CD1c-positive myeloid dendritic cell (primary cell): ENCODE measurements at regions not wholly inside any gene's neighbourhood (a gene's known extent, or its start where the extent isn't known, plus 50 kb on each side); places are given as distances from the start of the nearest gene placed in this dataset.

Experiments
- DNase-seq: peaks from one replicate; pipeline ENCODE4 v3.0.0-alpha.2; 2016; ENCODE audit errors: extremely low spot score

DNA sequence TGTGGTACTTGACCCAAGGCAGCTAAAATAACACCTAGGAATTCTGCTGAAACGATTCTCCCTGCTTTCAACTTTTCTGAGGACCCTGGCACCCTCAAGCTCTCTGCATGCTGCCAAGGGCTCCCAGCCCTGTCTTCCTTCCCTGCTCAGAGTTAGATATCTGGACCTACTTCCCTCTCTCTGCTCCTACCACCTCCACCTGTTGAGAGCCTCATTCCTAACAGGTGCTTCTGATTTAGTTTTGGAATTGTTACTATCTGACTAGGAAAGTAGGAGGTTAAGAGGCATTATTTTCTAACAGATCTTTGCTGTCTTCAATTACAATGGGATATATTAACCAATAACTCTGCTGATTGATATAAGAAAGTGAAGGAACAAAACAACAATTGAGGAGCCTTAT, 253.8 kb downstream of the FZD1 start:
- no peak for DNase-seq

DNA sequence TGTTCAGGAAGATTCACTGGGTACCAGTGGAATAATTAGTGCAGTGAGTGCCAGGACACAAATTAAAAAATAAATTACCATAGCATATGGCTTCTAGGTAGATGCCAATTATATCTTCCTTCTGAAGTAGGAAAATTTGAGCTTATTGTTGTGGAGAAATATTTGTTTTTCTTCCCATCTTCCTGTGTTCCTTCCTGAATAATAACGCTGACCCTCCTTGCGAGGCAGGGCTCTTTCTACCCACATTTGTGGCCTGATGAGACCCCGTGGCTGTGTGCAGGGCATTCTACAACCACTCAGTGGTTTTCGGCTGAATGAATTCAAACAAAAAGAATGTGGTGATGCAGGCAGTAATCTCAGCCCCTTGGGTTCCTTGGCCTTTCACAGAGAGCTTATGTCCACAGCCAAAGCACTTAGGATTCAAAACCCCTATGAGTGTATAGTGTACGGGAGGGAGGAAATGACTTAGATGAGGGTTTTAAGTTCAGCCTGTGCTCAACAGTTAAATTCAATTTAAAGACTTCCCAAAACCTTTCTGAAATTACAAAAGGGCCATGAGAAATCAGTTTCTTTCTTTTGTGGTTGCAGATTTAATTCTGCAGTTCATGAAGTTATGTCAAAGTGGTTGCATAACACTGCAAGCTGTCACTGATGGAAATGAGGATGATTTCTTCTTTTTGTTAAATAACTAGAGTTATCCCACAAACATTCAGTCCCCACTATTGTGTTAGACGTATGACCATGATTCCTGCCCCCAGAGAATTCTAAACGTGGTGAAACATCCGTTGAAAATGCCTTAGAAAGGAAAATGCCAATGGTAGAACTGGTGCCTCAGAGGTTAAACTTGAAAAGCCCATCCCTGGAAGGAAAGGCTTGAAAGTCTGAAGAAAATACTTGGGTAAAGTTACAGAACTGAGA, 255.3 kb downstream of the FZD1 start:
- DNase-seq: no peak

- DNase-seq: no peak
Measured at GRCh38 chr7:91520645-91521044, 256.4 kb downstream of the FZD1 start.

DNA sequence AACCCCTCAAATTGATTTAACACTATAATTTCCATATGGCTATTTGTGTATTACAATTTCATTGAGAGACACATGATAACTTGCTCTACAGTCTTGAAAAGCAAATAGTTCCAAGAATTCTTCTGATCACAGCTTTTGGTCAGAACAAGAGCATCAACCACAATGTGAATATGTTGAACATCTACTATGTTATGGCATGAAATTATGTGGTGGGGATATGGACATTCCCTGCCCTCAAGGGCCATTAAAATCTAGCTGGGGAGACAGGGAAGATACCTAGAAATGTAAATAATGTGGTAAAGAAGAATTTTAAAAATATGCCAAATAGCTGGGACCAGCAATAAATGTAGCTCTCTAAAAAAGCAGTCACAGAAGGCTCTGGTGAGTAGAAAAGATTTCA, 262.2 kb downstream of the FZD1 start:
- DNase-seq: no peak

DNA sequence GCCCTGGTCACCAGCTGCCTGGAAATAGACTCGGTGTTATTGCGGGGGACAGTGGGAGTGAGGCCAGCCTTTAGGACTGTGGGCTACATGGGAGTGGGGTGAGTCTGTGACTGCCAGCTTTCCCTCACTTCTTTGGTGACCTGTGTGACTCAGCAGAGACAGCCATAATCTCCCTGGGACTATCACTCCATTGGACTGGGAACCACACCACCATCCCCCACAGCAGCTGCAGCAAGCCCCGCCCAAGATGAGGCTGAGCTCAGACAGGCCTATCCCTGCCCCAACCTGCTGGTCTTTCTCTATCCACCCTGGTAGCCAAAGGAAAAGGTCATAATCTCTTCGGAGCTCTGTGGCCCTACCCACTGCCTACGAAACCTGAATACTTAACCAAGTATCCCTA, 263.2 kb downstream of the FZD1 start:
- DNase-seq: no peak

DNA sequence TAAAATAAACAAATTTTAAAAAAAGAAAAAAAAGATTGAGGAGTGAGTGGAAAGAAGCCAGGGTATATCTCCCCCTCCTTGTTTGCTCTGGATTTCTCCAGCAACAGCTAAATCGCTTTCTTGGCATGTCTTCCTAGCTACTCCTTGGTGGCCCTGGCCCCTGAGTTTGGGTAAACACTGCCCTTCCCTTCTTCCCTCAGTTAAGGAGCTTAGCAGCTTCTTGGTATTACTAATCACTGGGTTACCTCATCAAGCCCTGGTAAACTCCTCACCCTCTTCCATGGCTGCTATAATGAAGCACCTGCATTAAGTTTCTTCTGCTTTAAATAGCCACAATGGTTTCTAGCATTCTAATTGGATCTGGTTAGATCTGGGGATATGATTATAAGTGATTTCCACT, 269.8 kb downstream of the FZD1 start:
- DNase-seq: no peak

DNA sequence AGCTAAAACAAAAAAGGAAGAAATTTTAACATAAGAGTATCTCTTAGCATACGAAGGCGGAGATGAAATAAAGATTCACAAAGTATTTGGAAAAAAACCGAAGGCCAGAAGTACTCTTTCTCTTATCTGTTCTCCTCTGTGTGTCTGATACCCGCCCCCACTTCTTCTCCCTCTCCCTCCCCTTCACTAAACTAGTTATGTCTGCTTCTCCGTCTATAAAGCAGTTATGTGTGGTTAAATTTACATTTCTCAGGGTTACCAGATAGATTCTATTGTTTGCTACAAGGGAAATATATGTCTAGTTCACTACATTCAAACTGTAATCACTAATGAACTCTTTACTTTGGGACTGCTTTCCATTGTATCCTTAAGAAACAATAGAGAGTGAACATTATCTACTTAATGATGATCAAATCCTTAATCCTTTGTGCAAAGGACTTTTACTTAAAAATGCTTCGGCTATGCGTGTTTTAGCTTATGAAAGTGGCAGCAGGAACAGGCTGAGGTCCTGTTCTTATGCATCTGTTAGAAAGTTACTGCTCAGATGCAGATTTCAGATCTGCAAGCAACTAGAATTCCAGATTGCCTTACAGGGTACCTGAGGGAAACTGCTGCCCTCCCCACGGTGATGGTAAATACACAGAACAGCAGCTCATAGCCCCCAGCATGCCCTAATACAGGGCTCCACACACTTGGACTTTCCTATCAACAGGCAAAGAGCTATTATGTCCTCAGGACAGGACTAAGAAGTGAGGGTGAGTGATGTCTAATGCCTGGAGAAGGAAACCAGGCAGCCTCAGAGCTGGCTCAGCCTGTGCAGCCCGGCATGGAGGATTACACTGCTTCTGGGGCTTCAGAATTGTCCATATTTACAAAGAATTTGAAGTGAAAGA, 273.3 kb downstream of the FZD1 start:
- DNase-seq: no peak

DNA sequence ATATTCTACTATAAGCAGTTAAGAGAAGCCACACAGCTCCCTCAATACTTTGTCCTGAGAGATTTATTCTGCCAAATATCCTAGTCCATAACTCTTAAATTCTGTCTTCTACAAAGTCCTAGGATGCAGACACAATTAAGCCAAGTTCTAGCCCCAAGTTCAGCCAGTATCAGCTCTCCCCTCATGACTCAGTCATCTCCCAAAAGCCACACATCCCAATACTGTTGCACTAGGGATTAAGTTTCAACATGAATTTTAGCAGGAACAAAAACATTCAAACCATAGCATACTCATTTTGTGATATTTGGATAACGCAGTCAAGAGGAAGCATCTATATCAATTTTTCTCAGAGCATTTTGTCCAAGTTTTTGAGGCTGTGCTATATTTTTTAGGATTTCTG, 277.4 kb downstream of the FZD1 start:
- DNase-seq: no peak

DNA sequence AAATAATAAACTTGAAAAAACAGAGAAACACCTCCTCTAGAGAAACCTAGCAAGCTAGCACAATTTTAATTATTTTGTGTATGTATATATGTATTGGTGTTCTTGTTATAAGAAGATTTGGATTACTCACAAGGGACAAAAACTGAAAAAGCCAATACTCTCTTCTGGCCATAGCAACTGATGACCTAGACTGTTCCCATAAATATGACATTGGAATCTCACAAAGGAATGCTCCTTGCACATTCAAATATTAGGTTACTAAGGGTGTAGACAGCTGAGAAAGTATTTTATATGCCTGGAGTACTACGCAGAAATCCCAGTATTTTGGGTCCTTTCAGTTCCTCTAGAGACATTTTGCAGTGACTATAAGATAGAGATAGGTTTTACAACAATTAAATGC, 279.4 kb downstream of the FZD1 start:
- DNase-seq: no peak

DNA sequence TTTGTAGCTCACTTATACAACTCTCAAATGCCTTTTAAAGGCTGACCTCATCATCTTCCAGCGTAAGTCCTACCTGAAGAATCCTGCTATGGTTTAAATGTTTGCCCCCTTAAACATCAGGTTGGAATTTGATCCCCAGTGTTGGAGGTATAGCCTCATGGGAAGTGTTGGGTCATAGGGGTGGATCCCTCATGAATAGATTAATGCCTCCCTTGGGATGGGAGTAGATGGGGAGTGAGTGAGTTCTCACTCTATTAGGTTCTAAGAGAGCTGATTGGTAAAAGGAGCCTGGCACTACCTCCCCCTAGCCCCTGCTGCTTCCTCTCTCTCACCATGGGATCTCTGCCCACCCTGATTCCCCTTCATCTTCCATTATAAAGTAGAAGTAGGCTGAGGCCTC, 285.6 kb downstream of the FZD1 start:
- no peak for DNase-seq

- DNase-seq: no peak
Measured at GRCh38 chr7:91550931-91551330, 286.7 kb downstream of the FZD1 start.

DNA sequence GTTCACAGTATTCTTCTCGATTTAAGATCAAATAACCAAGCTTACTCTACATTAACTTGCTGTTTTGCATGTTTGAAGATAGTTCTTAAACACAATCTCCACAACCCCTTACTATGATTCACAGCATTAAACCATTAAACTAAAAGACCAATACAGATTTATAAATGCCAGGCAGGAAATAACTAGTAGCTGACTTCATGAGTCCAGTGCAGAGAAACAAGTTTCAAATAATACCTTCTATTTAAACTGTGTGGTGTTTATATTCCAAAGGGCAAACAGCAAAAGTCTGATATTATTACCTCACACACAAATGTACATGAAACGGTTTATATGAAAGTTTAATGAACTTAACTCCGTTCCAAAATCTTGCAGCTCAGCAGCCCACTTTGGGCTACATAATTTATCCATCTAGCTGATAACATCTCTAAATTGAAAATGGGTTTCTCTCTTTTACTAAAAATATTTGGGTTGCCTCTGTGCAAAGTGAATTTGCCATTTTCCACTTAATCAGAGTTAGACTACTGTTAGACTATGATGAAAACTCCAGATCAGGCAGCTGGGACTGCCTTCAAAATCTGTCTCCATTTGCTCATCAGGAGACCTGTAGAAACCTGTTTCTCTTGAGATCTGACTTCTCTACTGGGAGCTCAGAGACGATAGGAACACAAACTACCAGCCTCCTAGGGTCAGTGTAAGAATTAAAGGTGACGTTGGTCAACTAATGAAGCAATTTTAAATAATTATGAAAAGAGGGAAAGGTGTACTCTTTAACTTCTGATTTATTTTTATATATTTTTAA, 287.3 kb downstream of the FZD1 start:
- no peak for DNase-seq

DNA sequence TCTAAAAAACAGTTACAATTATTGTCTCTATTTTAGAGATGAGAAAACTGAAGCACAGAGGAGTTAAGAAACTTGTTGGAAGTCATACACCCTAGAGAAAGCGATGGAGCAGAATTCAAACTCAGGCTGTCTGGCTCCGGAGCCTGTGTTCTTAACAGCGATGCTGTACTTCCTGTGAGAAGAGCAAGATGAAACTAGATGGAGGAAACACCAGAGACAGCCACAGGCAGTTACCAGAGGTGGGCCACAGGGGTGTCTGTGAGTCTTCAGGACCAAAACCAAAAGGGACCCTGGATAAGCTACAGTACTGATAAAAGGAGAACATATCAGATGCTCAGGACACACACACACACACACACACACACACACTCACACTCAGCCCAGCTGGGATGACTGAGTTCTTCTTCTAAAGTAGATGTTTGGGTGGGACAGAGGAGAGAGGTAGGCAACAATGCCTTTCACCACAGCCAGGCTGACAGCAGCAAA, 289.2 kb downstream of the FZD1 start:
- no peak for DNase-seq

DNA sequence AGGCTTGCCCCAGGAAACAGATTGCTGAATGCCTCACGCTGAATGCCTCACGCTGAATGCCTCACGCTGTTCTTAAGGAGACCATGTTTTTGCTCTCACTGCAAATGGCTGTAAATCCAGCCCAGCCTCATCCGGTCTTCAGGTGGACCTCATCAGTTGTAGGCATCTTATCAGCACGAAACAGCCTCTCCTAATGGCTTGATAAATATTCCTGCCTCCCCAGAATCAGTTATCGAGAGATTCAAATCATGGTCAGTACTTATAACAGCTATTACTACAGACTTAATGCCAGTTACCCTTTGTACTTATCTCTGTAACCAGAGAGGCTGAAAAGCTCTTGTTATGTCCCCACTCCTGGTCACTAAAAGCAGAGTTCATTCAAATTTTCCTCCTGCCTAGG, 290.6 kb downstream of the FZD1 start:
- DNase-seq: no peak

DNA sequence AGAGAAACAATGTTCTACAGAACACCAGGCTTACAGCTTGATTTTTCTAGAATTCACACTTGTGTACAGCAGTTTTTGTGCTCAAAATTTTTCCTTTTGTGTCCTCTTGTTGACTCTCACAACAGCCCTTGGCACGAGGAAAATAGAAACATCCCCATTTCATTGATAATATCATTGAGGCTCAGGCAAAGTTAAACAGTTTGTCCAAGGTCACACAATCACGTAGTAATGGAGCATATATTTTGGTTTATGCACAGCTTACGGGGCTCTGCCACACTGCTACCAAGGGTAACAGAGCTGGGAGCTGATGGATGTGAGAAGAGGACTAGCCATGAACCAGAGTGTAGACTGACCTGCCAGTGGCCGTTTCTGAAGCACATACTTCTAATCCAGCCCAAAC, 292.0 kb downstream of the FZD1 start:
- no peak for DNase-seq

- DNase-seq: no peak
Measured at GRCh38 chr7:91556956-91557650, 292.9 kb downstream of the FZD1 start.

GRCh38 chr7:91557789-91558404, 293.7 kb downstream of the FZD1 start:
- no peak for DNase-seq

- no peak for DNase-seq
Measured at GRCh38 chr7:91559947-91560346, 295.7 kb downstream of the FZD1 start.

- no peak for DNase-seq
Measured at GRCh38 chr7:91564101-91564500, 299.9 kb downstream of the FZD1 start.

DNA sequence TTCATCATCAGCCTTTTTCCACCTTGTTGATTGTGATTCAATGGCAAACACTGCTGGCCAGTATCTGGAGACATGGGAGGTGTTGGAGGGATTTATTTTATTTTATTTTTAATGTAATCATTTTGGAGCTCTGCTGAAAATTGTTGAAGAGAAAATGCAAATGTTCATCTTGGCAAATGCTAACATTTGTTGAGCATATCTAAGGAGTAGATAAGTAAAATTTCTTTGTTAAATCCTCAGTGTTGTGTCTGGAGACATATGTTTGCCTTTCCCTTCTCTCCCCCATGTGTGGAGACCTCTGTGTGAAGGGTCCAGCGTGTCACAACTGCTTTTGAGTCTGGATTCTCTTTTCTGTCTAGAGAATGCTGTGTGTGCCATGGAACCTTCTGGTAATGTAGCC, 300.3 kb downstream of the FZD1 start:
- DNase-seq: no peak
